SIG-M5 treated with dmso at 0.1 percent for 504 hours (cell line): ENCODE measurements at regions not wholly inside any gene's neighbourhood (a gene's known extent, or its start where the extent isn't known, plus 50 kb on each side); places are given as distances from the start of the nearest gene placed in this dataset.
A peak's percentile ranks its signal among the peaks of the same experiment; 100 is the strongest.
"Not testable (repeated sequence)": the region's sequence is repeated elsewhere in the genome, so short reads cannot be mapped to it uniquely, and the experiment has no call there.

Experiments used
- DNase-seq: peaks from one replicate; lab custom pipeline; 2025; ENCODE audit not compliant: unreplicated experiment; lab: John Stamatoyannopoulos, UW

- DNase-seq: no peak
Measured at GRCh38 chr1:228846952-228847351, 111.7 kb downstream of the RHOU start.

GRCh38 chr1:228847451-228847850 is 112.2 kb downstream of the RHOU start:
- DNase-seq: not testable (repeated sequence)

- DNase-seq: no peak
Measured at GRCh38 chr1:228848406-228848805, 113.1 kb downstream of the RHOU start.

GRCh38 chr1:228849011-228849541 is 113.8 kb downstream of the RHOU start:
- no peak for DNase-seq

DNA sequence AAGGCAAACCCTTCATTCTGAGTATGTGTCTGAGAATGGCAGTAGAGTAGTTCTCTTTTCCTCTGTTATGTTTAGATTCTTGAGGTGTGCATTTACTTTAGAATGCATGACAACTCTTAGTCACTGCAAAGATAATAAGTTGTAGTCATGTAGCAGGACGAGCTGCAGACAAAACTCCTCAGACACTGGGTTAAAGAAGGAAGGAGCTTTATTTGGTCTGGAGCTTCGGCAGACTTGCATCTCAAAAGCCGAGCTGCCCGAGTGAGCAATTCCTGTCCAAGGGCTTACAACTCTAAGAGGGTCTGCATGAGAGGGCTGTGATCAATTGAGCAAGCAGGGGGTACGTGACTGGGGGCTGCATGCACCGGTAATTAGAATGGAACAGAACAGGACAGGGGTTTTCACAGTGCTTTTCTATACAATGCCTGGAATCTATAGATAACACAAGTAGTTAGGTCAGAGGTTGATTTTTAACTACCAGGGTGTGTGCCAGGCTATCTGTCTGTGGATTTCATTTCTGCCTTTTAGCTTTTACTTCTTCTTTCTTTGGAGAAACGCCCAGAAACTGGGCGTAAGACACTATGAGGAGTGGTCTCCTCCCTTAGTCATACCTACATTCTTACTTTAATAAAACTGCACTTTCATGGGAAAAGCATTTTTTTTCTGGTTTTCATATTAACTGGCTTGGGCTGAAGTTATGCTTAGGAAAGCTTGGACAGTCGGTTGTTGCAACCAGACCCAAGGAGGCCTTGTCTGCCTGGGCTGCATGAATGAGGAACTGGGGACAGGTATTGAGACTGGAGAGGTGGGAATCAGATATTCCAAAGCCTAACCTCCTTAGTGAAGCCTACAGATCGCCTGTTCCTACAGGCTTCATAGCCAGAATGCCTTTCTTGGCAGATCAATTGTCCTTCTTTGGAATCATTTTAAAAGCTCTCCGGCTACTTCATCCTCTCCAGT is 115.1 kb downstream of the RHOU start:
- peak; percentile 63 for DNase-seq

GRCh38 chr1:228851193-228851592 is 115.9 kb downstream of the RHOU start:
- DNase-seq: no peak

GRCh38 chr1:228851618-228852017 is 116.3 kb downstream of the RHOU start:
- DNase-seq: no peak

DNA sequence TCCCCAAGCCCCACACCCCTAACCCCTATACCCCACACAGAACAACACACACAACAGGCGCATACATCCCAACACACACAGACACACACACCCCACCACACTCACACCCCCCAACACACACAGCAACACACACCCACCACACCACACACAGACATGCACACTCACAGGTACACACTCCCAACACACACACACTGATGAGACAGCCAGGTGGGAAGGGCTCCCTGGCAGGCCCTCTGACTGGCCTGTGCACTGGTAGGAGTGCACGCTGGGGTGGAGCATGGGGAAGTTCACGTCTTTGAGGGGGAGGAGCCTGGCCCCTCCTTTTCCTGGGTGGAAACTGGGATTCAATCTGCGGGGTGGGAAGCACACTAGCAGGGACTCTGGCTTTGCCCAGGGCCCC is 116.7 kb downstream of the RHOU start:
- no peak for DNase-seq

DNA sequence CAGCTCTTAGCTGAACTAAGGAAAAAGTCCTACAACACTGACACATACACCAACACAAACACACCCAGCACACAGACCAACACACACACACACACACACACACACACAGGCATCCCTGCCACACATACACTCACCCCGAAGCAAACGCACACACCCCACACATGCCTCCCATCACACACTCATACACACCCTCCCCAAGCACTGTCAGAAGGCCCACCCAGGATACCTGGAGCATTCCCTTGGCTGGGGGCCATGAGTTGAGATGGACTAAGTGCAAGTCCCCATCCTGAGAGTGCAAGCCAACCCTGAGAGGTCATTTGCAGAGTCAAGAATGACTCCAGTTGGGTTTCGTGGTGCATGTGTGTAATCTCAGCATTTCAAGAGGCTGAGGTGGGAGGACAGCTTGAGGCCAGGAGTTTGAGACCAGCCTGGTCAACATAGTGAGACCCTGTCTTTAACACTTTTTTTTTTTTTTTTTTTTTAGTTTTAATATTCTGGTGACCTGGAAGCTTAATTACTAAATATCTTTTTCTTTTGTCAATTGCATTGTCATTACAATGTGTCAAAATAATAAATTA is 117.3 kb downstream of the RHOU start:
- no peak for DNase-seq

DNA sequence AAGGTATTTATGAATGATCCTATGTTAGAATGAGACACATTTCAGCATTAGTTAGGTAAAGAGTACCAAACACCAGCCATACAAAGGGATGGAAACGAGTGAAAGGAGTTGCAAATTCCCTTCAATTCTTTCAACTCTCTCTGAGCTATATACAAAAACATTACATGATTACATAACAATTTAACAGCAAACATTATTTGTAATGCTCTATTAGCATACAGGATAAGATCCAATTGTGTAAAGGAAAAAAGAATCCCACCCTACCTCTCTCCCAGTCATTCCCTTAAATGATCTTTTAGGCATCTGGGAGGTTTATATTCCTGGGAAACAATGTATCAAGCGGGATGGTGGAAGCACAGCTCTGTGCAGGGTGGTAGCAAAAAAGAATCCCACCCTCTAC is 117.9 kb downstream of the RHOU start:
- DNase-seq: no peak

- DNase-seq: no peak
Measured at GRCh38 chr1:228853637-228854036, 118.4 kb downstream of the RHOU start.

- DNase-seq: no peak
Measured at GRCh38 chr1:228854907-228855306, 119.6 kb downstream of the RHOU start.

DNA sequence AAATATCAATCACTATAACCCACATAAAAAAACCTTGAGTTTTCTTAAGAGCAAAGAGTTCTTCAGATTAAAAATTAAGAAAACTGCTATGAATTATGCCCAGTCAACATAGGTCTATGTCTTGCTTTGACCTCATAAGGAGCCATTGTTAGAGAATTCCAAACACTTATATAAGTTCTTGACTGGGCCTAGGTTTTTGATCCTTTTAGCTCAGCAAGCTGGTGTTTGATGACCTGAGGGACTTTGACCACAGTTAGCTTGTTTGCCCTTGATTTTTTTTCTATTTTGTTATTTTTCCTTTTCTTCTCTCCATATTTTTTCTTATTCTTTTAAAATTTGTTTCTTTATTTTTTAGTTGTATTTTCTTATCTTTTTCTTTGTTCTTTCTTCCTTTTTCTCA is 122.3 kb downstream of the RHOU start:
- no peak for DNase-seq

- peak; percentile 23 for DNase-seq
Measured at GRCh38 chr1:228860911-228861831, 125.9 kb downstream of the RHOU start.

DNA sequence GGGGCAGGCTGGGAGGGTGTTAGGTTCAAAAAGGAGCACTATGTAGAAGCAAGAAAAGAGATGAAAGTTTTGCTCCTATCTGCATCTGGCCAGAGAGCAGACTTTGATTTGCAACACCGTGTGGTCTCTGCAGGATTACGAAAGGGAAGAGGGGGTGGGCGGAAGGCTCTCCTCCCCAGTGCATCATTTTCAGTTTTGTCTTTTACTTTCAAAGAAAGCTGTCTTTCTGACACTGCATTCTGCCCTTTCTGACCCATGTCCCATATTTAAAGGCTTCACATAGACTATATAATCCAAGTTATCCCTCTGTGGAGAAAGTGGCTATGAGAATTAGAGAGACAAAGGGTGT is 126.5 kb downstream of the RHOU start:
- no peak for DNase-seq

- DNase-seq: no peak
Measured at GRCh38 chr1:228862542-228863505, 127.5 kb downstream of the RHOU start.

DNA sequence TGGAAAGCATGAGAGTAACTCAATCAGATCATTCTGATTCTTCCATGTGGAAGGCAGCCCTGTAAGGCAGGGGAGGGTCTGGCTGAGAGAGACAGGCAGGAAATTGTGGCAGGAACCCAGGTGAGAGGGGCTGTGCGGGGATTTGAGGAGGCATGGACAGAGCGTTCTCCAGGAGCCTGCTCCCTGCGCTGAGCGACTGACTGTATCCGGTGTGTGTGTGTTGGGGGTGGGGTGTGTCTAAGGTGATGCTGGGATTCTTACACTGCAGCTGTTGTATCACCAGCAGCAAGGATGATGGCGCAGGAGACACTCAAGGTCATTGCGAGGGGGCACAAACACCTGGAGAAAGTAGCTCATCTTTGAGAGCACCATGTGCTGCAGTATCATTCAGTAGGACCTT is 128.5 kb downstream of the RHOU start:
- no peak for DNase-seq

GRCh38 chr1:228865627-228866330 is 130.5 kb downstream of the RHOU start:
- DNase-seq: no peak

GRCh38 chr1:228866468-228866867 is 131.2 kb downstream of the RHOU start:
- DNase-seq: no peak
